Activated naive CD4-positive, alpha-beta T cell treated with anti-CD3 and anti-CD28 coated beads for 36 hours (primary cell): ENCODE measurements at regions not wholly inside any gene's neighbourhood (a gene's known extent, or its start where the extent isn't known, plus 50 kb on each side); places are given as distances from the start of the nearest gene placed in this dataset.

Experiments
- CTCF ChIA-PET: fragments of 350-600 bp; sonication (Branson Sonifier 250); formaldehyde crosslinking; loops from one replicate; lab custom pipeline; 2021; ENCODE audit warnings: antibody characterized with exemption; lab: Charles Lee
- DNase-seq: peaks from one replicate; pipeline ENCODE4 v3.0.0-alpha.2; 2020
- H3K27ac Mint-ChIP-seq: one replicate; pipeline ENCODE4 v1.8.0; 2021; ENCODE audit warnings: mild to moderate bottlenecking, mixed read lengths
- H3K27me3 Mint-ChIP-seq: one replicate; pipeline ENCODE4 v1.8.0; 2021; ENCODE audit warnings: low read depth, mixed read lengths
- H3K36me3 Mint-ChIP-seq: one replicate; pipeline ENCODE4 v1.8.0; 2021; ENCODE audit warnings: low read depth, mixed read lengths
- H3K4me1 Mint-ChIP-seq: one replicate; pipeline ENCODE4 v1.8.0; 2021; ENCODE audit warnings: low read depth, mixed read lengths
- H3K4me3 Mint-ChIP-seq: one replicate; pipeline ENCODE4 v1.8.0; 2021; ENCODE audit warnings: mild to moderate bottlenecking, moderate library complexity, mixed read lengths
- H3K9me3 Mint-ChIP-seq: one replicate; pipeline ENCODE4 v1.8.0; 2021; ENCODE audit warnings: mixed read lengths
- intact Hi-C: fragments of 100-400 bp; cut with micrococcal nuclease; formaldehyde crosslinking; loops from one replicate; pipeline ENCODE4 v1.15.1; 2023

- Mint-ChIP-seq H3K27ac (no peak overlapping the region), H3K9me3 (no peaks in the 10 kb centered on the region), H3K4me3 (no peak overlapping the region), H3K27me3 (no peaks in the 10 kb centered on the region), H3K36me3 (no peaks in the 10 kb centered on the region), H3K4me1 (no peaks in the 10 kb centered on the region)
- intact Hi-C loops = no loop called here
- DNase-seq = no peak
- CTCF ChIA-PET = no interaction called here
Measured at GRCh38 chr15:47582233-47582632, 135.1 kb upstream of the SEMA6D start.

GRCh38 chr15:47584316-47584715 is 133.0 kb upstream of the SEMA6D start:
- CTCF ChIA-PET = interaction anchor here (0.5 kb wide), 1 partner anchor 9 kb away, joined by 3 read pairs; no protein-coding TSS in a partner anchor
- intact Hi-C loops = no loop called here
- no peaks in the 10 kb centered on the region for H3K4me1 Mint-ChIP-seq
- no peaks in the 10 kb centered on the region for H3K27me3 Mint-ChIP-seq
- no peaks in the 10 kb centered on the region for H3K9me3 Mint-ChIP-seq
- H3K4me3 Mint-ChIP-seq = no peak overlapping the region
- no peaks in the 10 kb centered on the region for H3K36me3 Mint-ChIP-seq
- no peak overlapping the region for H3K27ac Mint-ChIP-seq
- no peak for DNase-seq

GRCh38 chr15:47586653-47587224 is 130.6 kb upstream of the SEMA6D start:
- intact Hi-C loops = no loop called here
- no peaks in the 10 kb centered on the region for H3K4me1 Mint-ChIP-seq
- H3K9me3 Mint-ChIP-seq = no peaks in the 10 kb centered on the region
- no peaks in the 10 kb centered on the region for H3K27me3 Mint-ChIP-seq
- no peak for DNase-seq
- H3K36me3 Mint-ChIP-seq = no peaks in the 10 kb centered on the region
- H3K4me3 Mint-ChIP-seq = no peak overlapping the region
- no peak overlapping the region for H3K27ac Mint-ChIP-seq
- CTCF ChIA-PET = no interaction called here

- no peaks in the 10 kb centered on the region for H3K9me3 Mint-ChIP-seq
- no peak overlapping the region for H3K4me3 Mint-ChIP-seq
- no peak for DNase-seq
- no peaks in the 10 kb centered on the region for H3K36me3 Mint-ChIP-seq
- CTCF ChIA-PET = no interaction called here
- no peaks in the 10 kb centered on the region for H3K4me1 Mint-ChIP-seq
- H3K27me3 Mint-ChIP-seq = no peaks in the 10 kb centered on the region
- H3K27ac Mint-ChIP-seq = no peak overlapping the region
- intact Hi-C loops = no loop called here
Measured at GRCh38 chr15:47587940-47588802, 129.1 kb upstream of the SEMA6D start.

- H3K27me3 Mint-ChIP-seq = no peaks in the 10 kb centered on the region
- H3K4me1 Mint-ChIP-seq = no peaks in the 10 kb centered on the region
- DNase-seq = no peak
- no peak overlapping the region for H3K27ac Mint-ChIP-seq
- H3K9me3 Mint-ChIP-seq = no peaks in the 10 kb centered on the region
- CTCF ChIA-PET = no interaction called here
- H3K36me3 Mint-ChIP-seq = no peaks in the 10 kb centered on the region
- H3K4me3 Mint-ChIP-seq = no peak overlapping the region
- intact Hi-C loops = no loop called here
Measured at GRCh38 chr15:47588958-47589357, 128.3 kb upstream of the SEMA6D start.

GRCh38 chr15:47598996-47599395 is 118.3 kb upstream of the SEMA6D start:
- Mint-ChIP-seq H3K4me1 (no peaks in the 10 kb centered on the region), H3K27ac (no peak overlapping the region), H3K27me3 (peaks cover 6% of the 10 kb centered on the region), H3K9me3 (peaks cover 7% of the 10 kb centered on the region), H3K4me3 (no peak overlapping the region), H3K36me3 (no peaks in the 10 kb centered on the region)
- no peak for DNase-seq
- CTCF ChIA-PET = no interaction called here
- intact Hi-C loops = no loop called here

- intact Hi-C loops = no loop called here
- CTCF ChIA-PET = interaction anchor here (0.7 kb wide), 1 partner anchor 1725 kb away, joined by 3 read pairs; no protein-coding TSS in a partner anchor
- no peaks in the 10 kb centered on the region for H3K36me3 Mint-ChIP-seq
- H3K4me1 Mint-ChIP-seq = no peaks in the 10 kb centered on the region
- DNase-seq = no peak
- H3K4me3 Mint-ChIP-seq = no peak overlapping the region
- peaks cover 7% of the 10 kb centered on the region for H3K9me3 Mint-ChIP-seq
- no peak overlapping the region for H3K27ac Mint-ChIP-seq
- peaks cover 6% of the 10 kb centered on the region for H3K27me3 Mint-ChIP-seq
Measured at GRCh38 chr15:47599806-47600205, 117.5 kb upstream of the SEMA6D start.

- H3K4me3 Mint-ChIP-seq = no peak overlapping the region
- DNase-seq = no peak
- H3K27ac Mint-ChIP-seq = no peak overlapping the region
- H3K9me3 Mint-ChIP-seq = no peaks in the 10 kb centered on the region
- no peaks in the 10 kb centered on the region for H3K36me3 Mint-ChIP-seq
- H3K4me1 Mint-ChIP-seq = no peaks in the 10 kb centered on the region
- intact Hi-C loops = no loop called here
- CTCF ChIA-PET = no interaction called here
- H3K27me3 Mint-ChIP-seq = peaks cover 4% of the 10 kb centered on the region
Measured at GRCh38 chr15:47602121-47602520, 115.2 kb upstream of the SEMA6D start.

GRCh38 chr15:47603026-47603425 is 114.3 kb upstream of the SEMA6D start:
- DNase-seq = no peak
- Mint-ChIP-seq H3K4me1 (no peaks in the 10 kb centered on the region), H3K36me3 (no peaks in the 10 kb centered on the region), H3K27ac (no peak overlapping the region), H3K9me3 (no peaks in the 10 kb centered on the region), H3K4me3 (no peak overlapping the region), H3K27me3 (peaks cover 4% of the 10 kb centered on the region)
- intact Hi-C loops = no loop called here
- CTCF ChIA-PET = no interaction called here

- Mint-ChIP-seq H3K27ac (no peak overlapping the region), H3K36me3 (no peaks in the 10 kb centered on the region), H3K9me3 (no peaks in the 10 kb centered on the region), H3K4me1 (no peaks in the 10 kb centered on the region), H3K27me3 (peaks cover 4% of the 10 kb centered on the region), H3K4me3 (no peak overlapping the region)
- CTCF ChIA-PET = no interaction called here
- no peak for DNase-seq
- intact Hi-C loops = no loop called here
Measured at GRCh38 chr15:47607695-47608094, 109.6 kb upstream of the SEMA6D start.

GRCh38 chr15:47609693-47610092 is 107.6 kb upstream of the SEMA6D start:
- H3K9me3 Mint-ChIP-seq = no peaks in the 10 kb centered on the region
- no peaks in the 10 kb centered on the region for H3K36me3 Mint-ChIP-seq
- H3K4me1 Mint-ChIP-seq = no peaks in the 10 kb centered on the region

GRCh38 chr15:47610736-47611135 is 106.6 kb upstream of the SEMA6D start:
- H3K36me3 Mint-ChIP-seq = no peaks in the 10 kb centered on the region
- no peak overlapping the region for H3K27ac Mint-ChIP-seq
- no peak overlapping the region for H3K4me3 Mint-ChIP-seq
- CTCF ChIA-PET = no interaction called here
- DNase-seq = no peak
- H3K4me1 Mint-ChIP-seq = no peaks in the 10 kb centered on the region
- intact Hi-C loops = no loop called here
- no peaks in the 10 kb centered on the region for H3K9me3 Mint-ChIP-seq
- H3K27me3 Mint-ChIP-seq = no peaks in the 10 kb centered on the region

More at GRCh38 chr15:47609693-47610092, 107.6 kb upstream of the SEMA6D start:
- H3K27ac Mint-ChIP-seq = no peak overlapping the region
- intact Hi-C loops = no loop called here
- no peak for DNase-seq
- H3K27me3 Mint-ChIP-seq = no peaks in the 10 kb centered on the region
- no peak overlapping the region for H3K4me3 Mint-ChIP-seq
- CTCF ChIA-PET = no interaction called here
